GM23248 (cell line): ENCODE measurements at regions not wholly inside any gene's neighbourhood (a gene's known extent, or its start where the extent isn't known, plus 50 kb on each side); places are given as distances from the start of the nearest gene placed in this dataset.

Experiments
- DNase-seq: peaks from one replicate; pipeline ENCODE4 v3.0.0-alpha.2; 2015
- H2AFZ ChIP-seq: fragments of 200-600 bp; sonication (generic); 2 replicates; pipeline ENCODE4 v1.6.1; 2016; ENCODE audit warnings: antibody characterized with exemption
- H3F3A ChIP-seq: fragments of 200-600 bp; sonication (generic); 2 replicates; pipeline ENCODE4 v1.6.1; 2016; ENCODE audit warnings: mild to moderate bottlenecking, antibody characterized with exemption, mixed run types; ENCODE audit not compliant: insufficient read depth
- H3K27ac ChIP-seq: fragments of 200-600 bp; sonication (generic); 2 replicates; pipeline ENCODE4 v1.5.1; 2016; ENCODE audit warnings: mild to moderate bottlenecking
- H3K27me3 ChIP-seq: fragments of 200-600 bp; sonication (generic); replicated peaks from 2 replicates; pipeline ENCODE4 v1.6.1; 2016; ENCODE audit warnings: mild to moderate bottlenecking; ENCODE audit not compliant: insufficient read depth
- H3K36me3 ChIP-seq: fragments of 200-600 bp; sonication (generic); 2 replicates; pipeline ENCODE4 v1.6.1; 2016; ENCODE audit warnings: low read depth, mild to moderate bottlenecking
- H3K4me1 ChIP-seq: fragments of 200-600 bp; sonication (generic); 2 replicates; pipeline ENCODE4 v1.6.1; 2016; ENCODE audit warnings: mild to moderate bottlenecking; ENCODE audit not compliant: insufficient read depth
- H3K4me2 ChIP-seq: fragments of 200-600 bp; sonication (generic); one replicate; pipeline ENCODE4 v1.6.1; 2016; ENCODE audit warnings: mild to moderate bottlenecking; ENCODE audit not compliant: unreplicated experiment
- H3K4me3 ChIP-seq: fragments of 200-600 bp; sonication (generic); 2 replicates; pipeline ENCODE4 v1.5.1; 2016; ENCODE audit warnings: mild to moderate bottlenecking
- H3K79me2 ChIP-seq: fragments of 200-600 bp; sonication (generic); 2 replicates; pipeline ENCODE4 v1.6.1; 2016; ENCODE audit warnings: mild to moderate bottlenecking; ENCODE audit not compliant: insufficient read depth
- H3K9ac ChIP-seq: fragments of 200-600 bp; sonication (generic); 2 replicates; pipeline ENCODE4 v1.6.1; 2016; ENCODE audit warnings: mild to moderate bottlenecking
- H3K9me2 ChIP-seq: fragments of 200-600 bp; sonication (generic); 2 replicates; pipeline ENCODE4 v1.6.1; 2016; ENCODE audit warnings: mixed run types, mild to moderate bottlenecking, moderate library complexity; ENCODE audit not compliant: insufficient read depth
- H3K9me3 ChIP-seq: fragments of 200-600 bp; sonication (generic); one replicate; pipeline ENCODE4 v1.6.1; 2017; ENCODE audit warnings: low read depth
- H4K20me1 ChIP-seq: fragments of 200-600 bp; sonication (generic); 2 replicates; pipeline ENCODE4 v1.6.0; 2016; ENCODE audit not compliant: insufficient read depth
- EZH2 ChIP-seq: fragments of 200-600 bp; sonication (generic); IDR thresholded peaks from 2 replicates; pipeline ENCODE4 v1.6.1; 2018; ENCODE audit warnings: antibody characterized with exemption, mild to moderate bottlenecking; ENCODE audit not compliant: insufficient read depth, poor library complexity, severe bottlenecking
- EZH2phosphoT487 ChIP-seq: fragments of 200-600 bp; sonication (generic); IDR thresholded peaks from 2 replicates; pipeline ENCODE4 v1.6.1; 2018; ENCODE audit warnings: antibody characterized with exemption, moderate library complexity, mild to moderate bottlenecking, low read depth; ENCODE audit not compliant: insufficient read depth
- WGBS, 2 experiments: methylation state at CpG; one replicate each; pipeline ENCODE4 v1.1.6; 2015 to 2017; ENCODE audit warnings: low lambda C conversion rate in 2 of 2, low coverage in 1 of 2; ENCODE audit errors: missing lambda C conversion rate in 2 of 2; 5-methylcytosine and 5-hydroxymethylcytosine counted together
- in situ Hi-C: fragments of 300-500 bp; cut with MboI; formaldehyde crosslinking; loops from 2 replicates; pipeline ENCODE4 v1.15.0; 2020

GRCh38 chr6:19501737-19502245 is 335.4 kb upstream of the ID4 start:
- in situ Hi-C loops, result no loop called here
- H3K27ac ChIP-seq, result no peak overlapping the region
- H3K9me3 ChIP-seq, result peaks cover 5% of the 10 kb centered on the region
- H3K79me2 ChIP-seq, result no peaks in the 10 kb centered on the region
- H3F3A ChIP-seq, result no peaks in the 10 kb centered on the region
- WGBS, 2 experiments, result 75 to 84% methylated on average over 3 of the region's 3 CpGs
- no peaks in the 10 kb centered on the region for H3K27me3 ChIP-seq
- no peaks in the 10 kb centered on the region for H3K9me2 ChIP-seq
- no peaks in the 10 kb centered on the region for H3K36me3 ChIP-seq
- H2AFZ ChIP-seq, result no peak overlapping the region
- H3K9ac ChIP-seq, result no peak overlapping the region
- TF ChIP-seq EZH2phosphoT487 (no peak), EZH2 (no peak)
- no peaks in the 10 kb centered on the region for H4K20me1 ChIP-seq
- no peak overlapping the region for H3K4me2 ChIP-seq
- H3K4me3 ChIP-seq, result no peak overlapping the region
- DNase-seq, result no peak
- no peaks in the 10 kb centered on the region for H3K4me1 ChIP-seq

GRCh38 chr6:19502301-19502700 is 334.9 kb upstream of the ID4 start:
- Histone ChIP-seq H3K4me3 (no peak overlapping the region), H2AFZ (no peak overlapping the region), H3K27me3 (no peaks in the 10 kb centered on the region), H3K36me3 (no peaks in the 10 kb centered on the region), H4K20me1 (no peaks in the 10 kb centered on the region), H3K9me3 (peaks cover 5% of the 10 kb centered on the region), H3K9ac (no peak overlapping the region), H3F3A (no peaks in the 10 kb centered on the region), H3K4me2 (no peak overlapping the region), H3K4me1 (no peaks in the 10 kb centered on the region), H3K27ac (no peak overlapping the region), H3K9me2 (no peaks in the 10 kb centered on the region), H3K79me2 (no peaks in the 10 kb centered on the region)
- in situ Hi-C loops, result no loop called here
- no peak for DNase-seq
- TF ChIP-seq EZH2phosphoT487, result no peak
- TF ChIP-seq EZH2, result no peak
- 50 to 54% methylated on average over 2 of the region's 2 CpGs for WGBS, 2 experiments

- H3K36me3 ChIP-seq, result no peaks in the 10 kb centered on the region
- WGBS, 2 experiments, result 50 to 59% methylated on average over 4 of the region's 4 CpGs
- H3K9ac ChIP-seq, result no peak overlapping the region
- no peaks in the 10 kb centered on the region for H3K79me2 ChIP-seq
- no peak overlapping the region for H3K27ac ChIP-seq
- no peaks in the 10 kb centered on the region for H3F3A ChIP-seq
- no peak overlapping the region for H2AFZ ChIP-seq
- in situ Hi-C loops, result no loop called here
- TF ChIP-seq EZH2, result no peak
- H3K9me2 ChIP-seq, result no peaks in the 10 kb centered on the region
- H3K27me3 ChIP-seq, result no peaks in the 10 kb centered on the region
- H3K4me3 ChIP-seq, result no peak overlapping the region
- DNase-seq, result no peak
- no peak overlapping the region for H3K4me2 ChIP-seq
- H3K4me1 ChIP-seq, result no peaks in the 10 kb centered on the region
- H3K9me3 ChIP-seq, result no peaks in the 10 kb centered on the region
- no peaks in the 10 kb centered on the region for H4K20me1 ChIP-seq
Measured at GRCh38 chr6:19515939-19516338, 321.2 kb upstream of the ID4 start.

GRCh38 chr6:19519941-19520340 is 317.2 kb upstream of the ID4 start:
- Histone ChIP-seq H3K4me1 (no peaks in the 10 kb centered on the region), H3F3A (no peaks in the 10 kb centered on the region), H4K20me1 (no peaks in the 10 kb centered on the region), H3K9me2 (no peaks in the 10 kb centered on the region), H3K27ac (no peak overlapping the region), H3K9me3 (no peaks in the 10 kb centered on the region), H3K36me3 (no peaks in the 10 kb centered on the region), H3K27me3 (no peaks in the 10 kb centered on the region), H3K79me2 (no peaks in the 10 kb centered on the region), H3K9ac (no peak overlapping the region), H2AFZ (no peak overlapping the region), H3K4me3 (no peak overlapping the region), H3K4me2 (no peak overlapping the region)
- in situ Hi-C loops, result no loop called here
- WGBS, 2 experiments, result 2 to 8% methylated on average over 2 of the region's 2 CpGs
- peak; percentile 5 for DNase-seq
- TF ChIP-seq EZH2 (no peak), EZH2phosphoT487 (no peak)
